HG03432 (cell line): ENCODE measurements at regions not wholly inside any gene's neighbourhood (a gene's known extent, or its start where the extent isn't known, plus 50 kb on each side); places are given as distances from the start of the nearest gene placed in this dataset.
"Not testable (repeated sequence)": the region's sequence is repeated elsewhere in the genome, so short reads cannot be mapped to it uniquely, and the experiment has no call there.

Experiments
- ATAC-seq: cut with Tn5 transposase; IDR thresholded peaks from one replicate; pipeline ENCODE4 v1.9.1; 2021; ENCODE audit warnings: mild to moderate bottlenecking, moderate library complexity; ENCODE audit not compliant: unreplicated experiment

GRCh38 chr4:30869387-30869786 is 149.2 kb downstream of the PCDH7 start:
- not testable (repeated sequence) for ATAC-seq

- ATAC-seq: no peak
These were observed 150.3 kb downstream of the PCDH7 start for GRCh38 chr4:30870513-30870912.

- no peak for ATAC-seq
These were observed 155.6 kb downstream of the PCDH7 start for GRCh38 chr4:30875658-30876269.

- no peak for ATAC-seq
These were observed 159.9 kb downstream of the PCDH7 start for GRCh38 chr4:30879855-30880598.

- ATAC-seq: no peak
These were observed 161.8 kb downstream of the PCDH7 start for GRCh38 chr4:30881985-30882384.

- ATAC-seq: no peak
These were observed 162.3 kb downstream of the PCDH7 start for GRCh38 chr4:30882443-30882842.

- ATAC-seq: no peak
These were observed 163.0 kb downstream of the PCDH7 start for GRCh38 chr4:30882995-30883675.

- no peak for ATAC-seq
These were observed 181.6 kb downstream of the PCDH7 start for GRCh38 chr4:30901461-30902451.

- ATAC-seq: no peak
These were observed 183.5 kb downstream of the PCDH7 start for GRCh38 chr4:30903502-30904214.

- ATAC-seq: no peak
These were observed 184.0 kb downstream of the PCDH7 start for GRCh38 chr4:30904215-30904555.

- ATAC-seq: peak; percentile 51
These were observed 184.4 kb downstream of the PCDH7 start for GRCh38 chr4:30904588-30904987.

- no peak for ATAC-seq
These were observed 192.0 kb downstream of the PCDH7 start for GRCh38 chr4:30912098-30912714.

GRCh38 chr4:30916337-30917274 is 196.4 kb downstream of the PCDH7 start:
- no peak for ATAC-seq

GRCh38 chr4:30917946-30918345 is 197.8 kb downstream of the PCDH7 start:
- no peak for ATAC-seq

GRCh38 chr4:30919458-30919857 is 199.3 kb downstream of the PCDH7 start:
- ATAC-seq: no peak

- ATAC-seq: no peak
These were observed 199.9 kb downstream of the PCDH7 start for GRCh38 chr4:30920043-30920442.

- no peak for ATAC-seq
These were observed 202.5 kb downstream of the PCDH7 start for GRCh38 chr4:30922625-30923024.

GRCh38 chr4:30924495-30924894 is 204.3 kb downstream of the PCDH7 start:
- ATAC-seq: no peak

- no peak for ATAC-seq
These were observed 209.5 kb downstream of the PCDH7 start for GRCh38 chr4:30929649-30930048.
